GM18502 (cell line): ENCODE measurements at regions not wholly inside any gene's neighbourhood (a gene's known extent, or its start where the extent isn't known, plus 50 kb on each side); places are given as distances from the start of the nearest gene placed in this dataset.
"Not testable (repeated sequence)": the region's sequence is repeated elsewhere in the genome, so short reads cannot be mapped to it uniquely, and the experiment has no call there.

Experiments used
- ATAC-seq: cut with Tn5 transposase; IDR thresholded peaks from one replicate; pipeline ENCODE4 v1.9.1; 2021; ENCODE audit warnings: mild to moderate bottlenecking; ENCODE audit not compliant: unreplicated experiment, poor library complexity

DNA sequence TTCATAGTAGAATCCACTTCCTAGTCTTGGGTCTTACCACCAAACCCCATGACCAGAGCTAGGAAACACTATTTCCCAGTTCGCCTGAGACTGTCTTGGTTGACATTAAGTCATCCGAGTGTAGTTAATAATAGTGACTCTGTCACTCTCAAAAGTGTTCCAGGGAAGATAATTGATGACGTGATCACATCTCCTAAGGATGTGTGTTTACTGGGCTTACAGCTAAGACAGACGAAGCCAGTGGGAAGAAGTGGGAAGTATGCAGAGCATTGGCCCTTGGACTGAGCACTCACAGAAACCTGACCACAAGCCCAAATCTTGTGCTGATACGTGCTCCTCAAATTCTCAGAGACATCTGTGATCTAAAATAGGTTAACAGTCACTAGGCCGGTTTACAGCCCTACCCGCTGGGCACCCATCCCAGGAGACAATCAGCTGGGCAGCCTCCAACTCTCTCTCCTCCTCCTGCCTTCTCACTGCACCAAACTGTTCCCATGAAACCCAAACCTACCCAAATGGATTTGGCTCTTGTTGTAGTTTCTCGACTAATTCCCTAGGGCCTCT lies 316.6 kb downstream of the TLE1 start:
- no peak for ATAC-seq

DNA sequence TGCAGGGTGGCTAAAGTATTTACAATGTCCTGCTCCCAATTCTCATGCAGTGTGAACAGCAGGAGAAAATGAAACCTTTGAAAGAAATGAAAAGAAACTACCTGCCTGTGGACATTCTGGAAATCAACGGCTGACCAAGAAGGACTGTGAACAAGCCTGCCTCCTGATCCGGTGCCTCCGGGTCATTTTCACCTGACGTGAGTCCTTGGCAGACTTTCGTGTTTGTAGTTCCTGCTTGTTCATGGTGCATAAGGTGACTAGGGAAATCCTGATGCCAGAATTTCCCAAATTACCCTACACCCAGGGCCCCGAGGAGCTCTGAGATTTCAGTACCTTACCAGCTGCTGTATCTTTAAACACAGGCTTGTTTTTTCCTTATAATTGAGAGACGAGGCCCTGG lies 317.5 kb downstream of the TLE1 start:
- no peak for ATAC-seq

DNA sequence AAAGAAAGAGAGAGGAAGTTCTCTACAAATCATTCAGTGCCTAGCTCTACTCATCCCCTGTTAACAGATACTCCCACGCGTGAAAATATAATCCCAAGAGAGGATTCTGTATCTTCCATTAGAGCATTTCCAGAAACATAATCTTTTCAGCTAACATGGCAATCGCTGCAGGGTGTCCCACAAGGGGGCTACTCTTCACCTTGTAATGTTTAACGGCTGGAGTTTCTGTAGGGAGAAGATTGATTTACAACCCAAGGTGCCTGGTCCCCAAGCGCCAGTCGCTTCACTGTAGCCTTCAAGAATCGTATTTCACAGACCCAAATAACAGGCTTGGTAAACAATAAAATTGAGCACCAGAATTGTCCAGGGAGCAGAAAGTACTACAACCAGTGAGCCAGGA lies 318.7 kb downstream of the TLE1 start:
- ATAC-seq = no peak

DNA sequence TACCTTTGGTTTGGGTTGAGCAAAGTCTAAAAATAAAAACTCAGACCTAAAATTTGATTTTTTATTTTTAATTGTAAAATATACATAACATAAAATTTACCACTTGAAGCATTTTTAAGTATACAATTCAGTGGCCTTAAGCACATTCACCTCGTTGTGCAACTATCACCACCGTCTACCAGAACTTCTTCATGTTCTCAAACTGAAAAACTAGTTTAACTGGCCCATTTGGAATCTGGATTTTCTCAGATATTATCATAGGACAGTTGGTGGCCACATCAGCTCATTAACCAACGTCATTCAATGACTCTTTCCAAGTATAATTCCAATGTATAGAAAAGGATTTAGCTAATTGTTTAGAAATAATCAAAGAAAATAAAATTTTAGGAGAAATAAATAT lies 319.3 kb downstream of the TLE1 start:
- ATAC-seq = no peak

DNA sequence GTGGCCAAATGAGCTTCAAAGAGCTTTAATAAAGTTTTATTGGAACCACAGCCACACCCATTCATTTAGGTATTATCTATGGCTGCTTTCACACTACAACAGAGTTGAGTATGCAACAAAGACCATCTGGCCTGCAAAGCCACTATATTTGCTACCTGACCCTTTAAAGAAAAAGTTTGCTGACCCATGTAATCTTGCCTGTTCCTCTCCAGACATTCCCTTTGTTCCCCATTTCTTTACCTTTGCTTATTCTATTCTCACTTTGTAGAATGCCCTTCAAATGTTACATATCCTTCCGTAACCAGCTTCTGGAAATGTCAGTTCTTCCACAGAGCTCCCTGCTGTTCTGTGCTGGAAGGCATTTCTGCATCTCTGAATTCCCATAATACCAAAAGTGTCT lies 320.2 kb downstream of the TLE1 start:
- no peak for ATAC-seq

DNA sequence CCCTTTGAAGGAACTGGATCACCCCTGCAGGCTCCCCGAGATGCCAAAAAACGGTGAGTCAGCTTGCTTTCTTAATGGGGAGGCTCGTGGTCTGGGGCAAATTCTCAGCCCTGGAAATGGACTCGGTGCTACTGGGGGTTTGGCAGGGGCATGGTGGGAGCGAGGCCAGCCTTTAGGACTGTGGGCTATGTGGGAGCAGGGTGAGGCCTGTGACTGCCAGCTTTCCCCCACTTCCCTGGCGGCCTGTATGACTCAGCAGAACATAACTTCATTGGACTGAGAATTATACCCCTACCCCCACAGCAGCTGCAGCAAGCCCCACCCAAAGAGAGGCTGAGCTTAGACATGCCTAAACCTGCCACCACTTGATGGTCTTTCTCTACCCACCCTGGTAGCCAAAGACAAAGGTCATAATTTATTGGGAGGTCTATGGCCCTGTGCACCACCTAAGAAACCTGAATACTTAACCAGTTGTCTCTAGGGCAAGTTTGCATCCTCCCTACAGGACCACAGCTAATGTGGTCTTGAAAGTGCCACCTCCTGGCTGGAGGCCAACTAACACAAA lies 325.3 kb downstream of the TLE1 start:
- no peak for ATAC-seq

DNA sequence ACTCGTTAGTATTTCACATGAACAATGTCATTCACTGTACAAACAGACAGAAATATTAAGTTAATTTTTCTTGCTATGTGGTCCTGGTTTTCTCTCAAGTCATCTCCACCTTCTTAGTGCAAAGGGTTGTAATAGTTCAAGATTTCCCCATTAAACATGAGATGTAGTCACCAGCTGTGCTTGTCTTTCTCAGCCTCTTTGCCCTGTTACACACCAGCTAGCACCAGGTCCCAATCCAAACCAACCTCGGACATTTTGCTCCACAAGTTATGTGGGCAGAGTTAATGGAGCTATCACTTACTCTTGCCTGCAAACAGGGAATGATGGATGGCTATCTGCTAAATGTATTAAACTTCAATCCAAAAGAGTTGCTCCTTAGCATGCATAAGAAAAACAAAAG lies 328.1 kb downstream of the TLE1 start:
- no peak for ATAC-seq

DNA sequence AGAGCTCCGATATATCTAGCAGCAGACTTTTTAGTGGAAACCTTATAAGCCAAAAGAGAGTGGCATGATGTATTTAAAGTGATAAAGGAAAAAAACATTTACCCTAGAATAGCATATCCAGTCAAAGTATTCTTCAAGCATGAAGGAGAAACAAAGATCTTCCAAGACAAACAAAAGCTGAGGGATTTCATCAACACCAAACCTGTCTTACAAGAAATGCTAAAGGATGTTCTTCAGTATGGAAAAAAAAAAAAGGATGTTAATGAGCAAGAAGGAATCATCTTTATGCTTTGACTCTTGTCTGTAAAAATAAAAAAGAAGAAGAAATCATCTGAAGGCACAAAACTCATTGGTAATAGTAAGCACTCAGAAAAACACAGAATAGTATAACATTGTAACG lies 338.2 kb downstream of the TLE1 start:
- no peak for ATAC-seq

DNA sequence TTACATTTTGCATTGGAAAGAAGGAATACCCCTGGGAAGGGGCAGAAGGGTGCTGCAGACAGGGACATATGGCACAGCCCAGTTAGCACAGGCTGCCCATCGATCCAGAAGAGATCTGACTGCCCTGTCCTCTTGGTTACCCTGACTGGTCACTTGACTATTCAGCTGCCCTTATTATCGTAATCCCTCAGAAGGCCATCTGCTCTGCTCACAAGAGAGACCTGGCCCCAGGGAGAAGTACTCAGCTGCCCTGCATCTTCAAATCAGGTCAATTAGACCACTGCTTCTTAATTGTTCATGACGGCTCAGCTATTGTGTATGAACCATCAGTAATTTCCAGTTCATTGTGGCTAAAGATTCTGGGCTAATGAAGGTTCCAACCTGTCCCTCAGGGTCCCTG lies 345.0 kb downstream of the TLE1 start:
- no peak for ATAC-seq

DNA sequence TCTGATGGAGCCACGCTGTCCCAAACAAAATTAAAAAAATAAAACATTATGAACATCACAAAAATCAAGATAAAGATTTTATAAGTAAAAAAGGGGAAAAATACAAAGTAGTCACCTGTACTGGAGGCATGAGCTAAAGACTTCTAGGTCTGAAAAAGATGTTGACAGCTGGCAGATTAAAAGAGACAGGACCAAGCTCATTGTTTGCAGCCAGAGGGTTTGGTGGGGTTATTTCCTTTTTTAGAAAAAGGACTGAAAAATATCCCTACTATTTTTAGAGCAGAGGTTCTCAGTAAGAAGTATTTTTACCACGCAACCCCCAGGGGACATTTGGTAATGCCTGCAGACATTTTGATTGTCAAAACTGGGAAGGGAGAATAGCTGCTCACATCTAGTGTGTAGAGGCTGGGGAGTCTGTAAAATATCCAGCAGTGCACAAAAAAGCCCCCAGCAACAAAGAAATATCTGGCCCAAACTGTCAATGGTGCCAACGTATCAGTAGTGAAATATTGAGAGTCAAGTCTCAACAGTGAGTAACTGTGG lies 353.4 kb downstream of the TLE1 start:
- ATAC-seq = no peak

DNA sequence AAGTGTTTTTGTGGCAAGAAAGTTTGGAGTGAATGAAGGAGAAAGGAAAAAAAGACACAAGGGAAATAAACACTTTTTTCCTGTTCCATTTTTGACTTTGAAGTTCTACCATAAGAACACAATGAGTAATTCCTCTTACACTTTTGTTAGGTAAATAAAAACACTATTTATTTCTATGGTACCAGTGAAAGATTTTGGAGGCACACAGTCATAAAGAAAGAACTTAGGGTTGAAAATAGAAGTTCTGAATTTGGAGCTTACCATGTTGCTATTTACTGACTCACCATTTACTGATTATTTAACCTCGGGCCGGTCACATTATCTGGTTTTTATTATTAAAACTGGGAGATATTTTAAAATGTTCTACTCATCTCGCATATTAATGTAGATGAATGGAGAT lies 367.8 kb downstream of the TLE1 start:
- ATAC-seq = no peak

DNA sequence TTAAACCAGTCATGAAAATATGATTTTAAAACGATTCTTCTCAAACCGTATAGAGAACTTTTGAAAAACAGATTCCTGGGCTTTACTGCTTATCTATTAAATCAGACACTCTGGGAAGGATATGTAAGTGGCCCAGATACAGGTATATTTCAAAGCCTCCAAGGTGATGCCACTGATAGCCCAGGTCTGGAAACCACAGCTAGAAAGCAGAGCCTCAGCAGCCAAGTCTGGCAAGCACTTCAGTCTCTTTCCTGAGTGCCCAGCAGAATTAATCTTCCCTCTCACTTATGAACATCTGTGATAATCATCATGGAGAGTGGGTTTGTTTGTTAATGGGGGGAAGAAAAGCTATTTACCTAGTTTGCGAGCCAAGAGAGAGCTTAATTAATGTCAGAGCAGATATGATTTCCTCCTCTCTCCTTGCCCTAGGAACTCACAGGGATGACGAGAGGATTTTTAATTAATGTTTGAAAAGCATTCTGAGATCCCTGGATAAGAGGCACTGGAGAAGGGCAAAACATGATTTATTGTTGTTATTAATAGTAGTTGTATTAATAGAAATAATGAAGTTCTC lies 368.4 kb downstream of the TLE1 start:
- ATAC-seq = no peak

DNA sequence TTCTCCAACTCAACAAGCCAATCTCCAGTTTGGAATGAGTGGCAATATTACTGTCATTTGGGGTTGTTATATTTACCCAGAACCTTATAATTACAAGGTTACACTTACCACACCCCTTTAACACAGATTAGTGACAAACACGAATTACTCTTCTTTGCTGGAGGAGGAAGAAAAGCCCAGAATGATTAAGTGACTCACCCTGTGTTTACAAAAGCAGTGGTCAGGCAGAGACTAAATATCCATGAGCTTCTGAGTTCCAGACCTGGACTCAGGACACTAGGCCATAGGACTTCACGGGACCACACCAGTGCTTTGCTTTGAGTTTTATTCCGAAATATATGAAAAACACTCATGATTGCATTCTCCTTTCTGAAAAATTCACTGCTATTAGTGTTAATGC lies 370.8 kb downstream of the TLE1 start:
- ATAC-seq = no peak

DNA sequence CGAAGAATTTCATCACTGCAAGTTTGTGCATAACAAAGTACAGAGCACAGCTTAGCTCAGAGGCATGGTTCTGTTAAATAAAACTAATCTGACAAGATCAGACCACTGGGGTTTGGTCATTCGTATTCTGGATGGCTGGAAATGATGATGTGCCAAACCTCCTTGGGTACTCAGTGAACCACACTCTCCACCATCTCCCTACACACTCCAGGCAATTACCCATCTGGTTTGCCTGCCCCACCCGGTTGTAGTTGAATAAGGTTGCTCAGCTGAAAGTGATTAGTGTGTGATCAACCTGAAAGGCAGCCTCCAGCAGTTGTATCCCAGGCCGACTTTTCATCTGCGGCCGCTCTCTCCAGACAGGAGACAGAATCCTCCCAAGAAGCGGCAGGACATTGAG lies 371.4 kb downstream of the TLE1 start:
- ATAC-seq = no peak

DNA sequence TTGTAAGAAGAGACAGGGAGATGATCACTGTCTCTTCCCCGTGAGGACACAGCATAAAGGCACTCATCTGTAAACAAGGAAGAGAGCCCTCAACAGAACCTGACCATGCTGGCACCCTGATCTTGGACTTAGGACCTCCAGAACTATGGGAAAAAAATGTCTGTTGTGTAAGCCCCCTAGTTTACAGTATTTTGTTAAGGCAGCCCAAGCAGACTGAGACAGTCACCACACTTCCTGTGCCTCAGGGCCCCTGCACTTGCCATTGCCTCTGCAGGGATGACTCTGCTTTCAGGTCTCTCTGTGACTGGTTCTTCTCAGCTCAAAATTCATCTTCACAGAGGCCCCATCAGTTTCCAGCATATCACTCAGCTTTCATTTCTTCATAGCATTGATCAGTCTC lies 372.1 kb downstream of the TLE1 start:
- no peak for ATAC-seq

DNA sequence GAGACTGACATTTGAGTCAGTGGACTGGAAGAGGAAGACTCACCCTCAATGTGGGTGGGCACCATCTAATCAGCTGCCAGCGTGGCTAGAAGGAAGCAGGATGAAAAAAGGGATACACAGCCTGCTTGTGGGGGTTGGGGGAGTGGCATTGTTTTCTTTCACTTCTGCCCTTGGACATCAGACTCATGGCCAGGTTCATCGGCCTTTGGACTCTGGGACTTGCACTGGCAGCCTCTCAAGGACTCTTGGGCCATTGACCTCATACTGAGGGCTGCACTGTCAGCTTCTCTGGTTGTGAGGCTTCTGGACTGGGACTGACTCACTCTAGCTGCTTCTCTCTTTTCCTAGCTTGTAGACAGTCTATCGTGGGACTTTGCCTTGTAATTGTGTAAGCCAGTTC lies 374.9 kb downstream of the TLE1 start:
- no peak for ATAC-seq

DNA sequence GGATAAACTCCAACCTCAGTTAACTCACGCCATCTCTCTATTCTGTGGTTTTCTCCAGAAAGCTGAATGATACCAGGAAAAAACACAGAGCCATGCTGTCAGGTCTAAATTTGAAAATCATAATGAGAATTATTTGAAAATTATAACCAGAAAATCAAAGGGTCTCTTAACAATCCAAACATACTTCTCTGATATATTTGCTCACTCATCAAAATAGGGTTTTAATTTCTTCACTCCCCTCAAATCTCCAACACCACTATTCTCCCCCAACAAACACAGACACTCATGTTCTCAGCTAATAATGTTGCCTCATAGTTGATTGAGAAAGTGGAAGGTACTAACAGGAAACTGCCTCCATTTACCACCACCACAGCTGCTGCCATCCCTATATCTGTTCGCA lies 375.5 kb downstream of the TLE1 start:
- ATAC-seq = no peak

DNA sequence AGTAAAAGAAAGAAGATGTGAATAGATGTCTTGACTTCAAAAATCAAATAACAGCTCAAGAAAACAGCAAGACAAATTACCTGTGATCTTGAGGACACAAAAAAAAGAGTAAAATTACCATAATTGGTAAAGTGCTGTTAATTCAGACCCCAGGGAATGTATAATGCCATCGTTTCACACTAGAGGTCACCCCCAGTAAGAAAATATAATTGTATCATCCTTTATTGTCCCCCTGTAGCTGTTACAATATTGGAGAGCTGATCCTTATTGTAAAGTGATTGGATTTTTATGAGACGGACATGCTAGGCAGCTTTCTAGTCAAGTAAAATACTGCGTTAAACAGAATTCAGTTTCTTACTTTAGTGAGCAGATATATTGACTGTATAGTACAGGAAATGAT lies 377.0 kb downstream of the TLE1 start:
- no peak for ATAC-seq

DNA sequence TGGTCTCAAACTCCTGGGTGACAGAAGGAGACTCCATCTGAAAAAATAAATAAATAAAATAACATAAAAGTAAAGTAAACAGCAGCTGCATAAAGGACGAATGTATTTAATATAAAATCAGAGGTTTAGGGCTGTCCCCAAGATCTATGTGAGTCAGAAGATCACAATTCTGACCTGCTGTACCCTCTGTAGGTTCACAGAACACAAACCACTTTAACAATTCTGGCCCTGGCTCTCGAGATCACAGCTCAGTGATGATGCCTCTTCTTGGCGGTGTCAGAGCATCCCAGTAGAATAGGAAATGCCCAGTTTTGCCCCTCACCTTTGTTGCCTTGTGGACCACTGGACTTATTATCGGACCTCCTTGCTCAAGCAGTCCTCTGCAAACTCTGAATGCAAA lies 380.9 kb downstream of the TLE1 start:
- no peak for ATAC-seq

DNA sequence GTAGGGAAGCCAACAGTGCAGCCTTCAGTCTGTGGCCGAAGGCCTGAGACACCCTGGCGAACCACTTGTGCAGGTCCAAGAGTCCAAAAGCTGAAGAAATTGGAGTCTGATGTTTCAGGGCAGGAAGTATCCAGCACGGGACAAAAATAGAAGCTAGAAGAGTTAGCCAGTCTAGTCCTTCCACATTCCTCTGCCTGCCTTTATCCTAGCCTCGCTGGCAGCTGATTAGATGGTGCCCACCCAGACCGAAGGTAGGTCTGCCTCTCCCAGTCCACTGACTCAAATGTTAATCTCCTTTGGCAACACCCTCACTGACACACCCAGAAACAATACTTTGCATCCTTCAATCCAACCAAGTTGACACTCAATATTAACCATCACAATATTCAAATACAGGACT lies 381.6 kb downstream of the TLE1 start:
- not testable (repeated sequence) for ATAC-seq

DNA sequence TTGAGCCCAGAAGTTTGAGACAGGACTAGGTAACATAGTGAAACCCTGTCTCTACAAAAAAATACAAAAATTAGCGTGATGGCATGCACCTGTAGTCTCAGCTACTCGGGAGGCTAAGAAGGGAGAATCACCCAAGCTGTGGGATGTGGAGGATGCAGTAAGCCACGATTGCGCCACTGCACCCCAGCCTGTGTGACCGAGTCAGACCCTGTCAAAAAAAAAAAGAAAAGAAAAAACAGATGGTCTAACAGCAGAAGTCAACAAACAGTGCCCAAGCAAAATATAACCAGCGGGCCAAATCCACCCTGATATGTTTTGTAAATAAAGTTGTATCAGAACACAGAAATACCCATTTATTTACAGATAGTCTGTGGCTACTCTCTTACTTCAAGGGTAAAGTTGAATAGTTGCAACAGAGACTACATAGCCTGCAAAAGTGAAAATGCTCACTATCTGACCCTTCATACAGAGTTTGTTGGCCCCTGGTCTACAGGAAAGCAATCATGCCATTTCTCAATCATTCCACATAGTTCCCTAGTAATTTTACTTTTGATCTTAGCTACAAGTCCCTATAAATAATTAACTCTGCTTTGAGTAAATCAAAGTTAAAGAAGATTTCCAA lies 383.7 kb downstream of the TLE1 start:
- ATAC-seq = no peak

DNA sequence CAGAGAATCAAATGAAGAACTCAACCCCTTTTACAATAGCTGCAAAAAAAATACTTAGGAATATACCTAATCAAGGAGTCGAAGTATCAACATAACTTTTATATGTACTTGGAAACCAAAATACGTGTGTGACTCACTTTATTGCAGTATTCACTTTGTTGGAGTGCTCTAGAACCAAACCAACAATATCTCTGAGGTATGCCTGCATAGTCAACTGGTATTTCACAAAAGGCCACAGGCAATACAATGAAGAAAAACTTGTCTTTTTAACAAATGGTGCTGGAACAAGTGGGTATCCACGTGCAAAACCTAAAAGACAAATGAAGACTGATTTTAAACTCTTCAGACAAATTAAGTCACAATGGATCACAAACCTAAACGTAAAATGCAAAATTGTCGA lies 385.7 kb downstream of the TLE1 start:
- ATAC-seq = no peak
